ENCODE measurements at regions not wholly inside any gene's neighbourhood (a gene's known extent, or its start where the extent isn't known, plus 50 kb on each side); places are given as distances from the start of the nearest gene placed in this dataset.

DNA sequence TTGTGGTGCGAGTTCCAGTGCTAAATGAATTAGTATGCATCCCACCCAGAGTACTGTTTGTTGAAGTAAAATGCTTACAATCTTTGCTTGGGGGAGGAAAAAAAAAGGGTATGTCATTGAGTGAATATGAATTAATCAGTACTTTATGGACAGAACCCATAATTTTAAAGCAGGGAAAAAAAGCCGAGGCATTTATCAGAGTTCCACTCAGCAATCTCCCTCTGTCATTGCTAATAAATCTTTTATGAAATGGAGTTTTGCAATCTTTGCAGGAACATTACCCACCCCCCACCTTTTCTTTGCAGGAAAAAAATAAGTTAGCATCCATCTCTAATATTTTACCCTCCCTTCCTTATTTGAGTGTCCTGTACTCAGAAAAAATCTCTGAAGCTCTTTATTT lies 127.9 kb upstream of the TMPO start:
- no peak for DNase-seq (ENCODE audit: low spot score)
- TF ChIP-seq, protein P1, sequence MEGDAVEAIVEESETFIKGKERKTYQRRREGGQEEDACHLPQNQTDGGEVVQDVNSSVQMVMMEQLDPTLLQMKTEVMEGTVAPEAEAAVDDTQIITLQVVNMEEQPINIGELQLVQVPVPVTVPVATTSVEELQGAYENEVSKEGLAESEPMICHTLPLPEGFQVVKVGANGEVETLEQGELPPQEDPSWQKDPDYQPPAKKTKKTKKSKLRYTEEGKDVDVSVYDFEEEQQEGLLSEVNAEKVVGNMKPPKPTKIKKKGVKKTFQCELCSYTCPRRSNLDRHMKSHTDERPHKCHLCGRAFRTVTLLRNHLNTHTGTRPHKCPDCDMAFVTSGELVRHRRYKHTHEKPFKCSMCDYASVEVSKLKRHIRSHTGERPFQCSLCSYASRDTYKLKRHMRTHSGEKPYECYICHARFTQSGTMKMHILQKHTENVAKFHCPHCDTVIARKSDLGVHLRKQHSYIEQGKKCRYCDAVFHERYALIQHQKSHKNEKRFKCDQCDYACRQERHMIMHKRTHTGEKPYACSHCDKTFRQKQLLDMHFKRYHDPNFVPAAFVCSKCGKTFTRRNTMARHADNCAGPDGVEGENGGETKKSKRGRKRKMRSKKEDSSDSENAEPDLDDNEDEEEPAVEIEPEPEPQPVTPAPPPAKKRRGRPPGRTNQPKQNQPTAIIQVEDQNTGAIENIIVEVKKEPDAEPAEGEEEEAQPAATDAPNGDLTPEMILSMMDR (IDR thresholded peaks at IDR 0.05; ENCODE audit: extremely low read depth, missing control alignments): no peak

DNA sequence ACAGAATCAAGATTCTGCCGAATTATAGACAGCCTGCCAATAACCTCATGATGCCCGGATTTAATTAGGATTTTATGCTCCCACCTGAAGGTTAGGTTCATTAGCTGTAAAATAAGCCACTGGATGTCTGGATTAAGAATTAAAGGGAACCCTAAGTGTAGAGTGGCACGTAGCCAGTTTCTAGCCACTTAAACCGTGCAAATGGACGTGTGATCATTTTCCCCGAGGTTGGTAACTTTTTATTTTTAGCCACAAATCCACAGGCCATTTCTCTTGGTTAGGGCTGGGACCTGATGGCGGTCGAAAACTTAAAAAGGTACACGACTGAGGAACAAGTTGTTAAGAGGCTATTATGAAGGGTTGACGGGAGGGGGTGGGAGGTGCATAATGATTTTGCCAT lies 127.3 kb upstream of the TMPO start:
- TF ChIP-seq, protein P1 (IDR thresholded peaks at IDR 0.05; ENCODE audit: extremely low read depth, missing control alignments): no peak
- no peak for DNase-seq (ENCODE audit: low spot score)

DNA sequence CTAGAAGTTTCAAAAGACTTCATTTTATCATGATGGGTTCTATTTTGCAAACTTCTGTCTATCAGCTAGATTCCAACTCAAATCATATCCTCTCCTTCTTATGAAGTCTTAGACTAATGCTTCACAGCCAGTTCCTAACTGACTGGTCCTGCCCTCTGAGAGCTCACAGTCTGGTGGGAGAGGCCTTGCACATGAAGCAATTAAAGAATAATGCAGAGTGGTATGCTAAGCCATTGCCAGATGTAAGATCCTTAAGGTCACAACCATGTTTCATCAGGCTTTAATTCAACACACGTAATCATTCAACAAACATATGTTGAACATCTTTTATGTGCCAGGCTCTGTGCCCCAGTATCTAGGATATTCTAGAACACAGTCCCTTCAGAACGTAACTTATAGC lies 125.8 kb upstream of the TMPO start:
- DNase-seq (ENCODE audit: low spot score): no peak
- TF ChIP-seq, protein P1 (IDR thresholded peaks at IDR 0.05; ENCODE audit: extremely low read depth, missing control alignments): no peak

DNA sequence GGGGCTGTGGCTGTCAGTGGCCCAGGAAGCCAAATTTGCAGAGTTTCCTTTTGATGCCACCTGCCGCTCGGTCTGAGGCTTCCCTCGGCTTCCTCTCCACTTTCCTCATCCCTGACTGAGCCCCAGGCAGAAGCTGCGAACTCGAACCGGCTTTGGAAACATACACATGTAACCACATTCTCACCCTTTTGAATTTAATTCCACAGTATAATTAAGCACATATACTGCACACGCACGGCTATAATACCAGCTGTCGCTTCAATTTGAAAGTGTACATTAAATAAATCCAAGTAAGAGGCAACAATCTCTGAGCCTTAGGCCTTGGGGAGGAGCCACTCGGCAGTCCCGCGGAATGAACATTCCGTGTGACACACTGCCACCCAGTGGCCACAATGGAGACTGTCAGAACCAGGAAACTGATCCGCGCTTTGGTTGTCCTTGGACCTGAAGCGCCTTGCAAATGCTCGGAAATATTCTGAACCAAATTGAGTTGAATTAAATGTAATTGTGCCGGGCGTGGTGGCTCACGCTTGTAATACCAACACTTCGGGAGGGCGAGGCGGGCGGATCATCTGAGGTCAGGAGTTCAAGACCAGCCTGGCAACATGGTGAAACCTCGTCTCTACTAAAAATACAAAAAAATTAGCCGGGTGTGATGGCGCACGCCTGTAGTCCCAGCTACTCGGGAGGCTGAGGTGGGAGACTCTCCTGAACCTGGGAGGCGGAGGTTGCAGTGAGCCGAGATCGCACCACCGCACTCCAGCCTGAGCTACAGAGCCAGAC lies 117.9 kb upstream of the TMPO start:
- DNase-seq (ENCODE audit: low spot score): peak; percentile 67
- TF ChIP-seq, protein P1 (IDR thresholded peaks at IDR 0.05; ENCODE audit: extremely low read depth, missing control alignments): peak; percentile 59

DNA sequence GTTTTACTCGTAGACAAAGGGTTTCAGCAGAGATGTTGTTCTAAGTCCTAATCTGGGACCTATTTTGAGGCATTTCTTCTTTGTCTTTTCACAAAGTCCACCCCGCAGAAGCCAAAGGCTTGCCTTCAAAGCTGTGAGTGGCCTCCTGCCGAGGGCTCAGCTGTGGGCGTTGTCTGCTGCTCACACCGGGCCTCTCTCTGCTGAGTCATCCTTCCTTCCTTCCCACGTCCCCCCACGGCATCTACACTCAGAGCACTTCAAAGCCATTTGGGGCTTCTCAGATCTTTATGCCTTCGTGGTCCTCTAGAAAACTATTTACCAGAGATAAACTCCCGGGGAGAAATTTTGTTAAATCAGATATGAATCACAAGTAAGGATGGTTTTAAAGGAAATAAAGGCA lies 115.9 kb upstream of the TMPO start:
- peak; percentile 54 for DNase-seq (ENCODE audit: low spot score)
- TF ChIP-seq, protein P1 (IDR thresholded peaks at IDR 0.05; ENCODE audit: extremely low read depth, missing control alignments): no peak

DNA sequence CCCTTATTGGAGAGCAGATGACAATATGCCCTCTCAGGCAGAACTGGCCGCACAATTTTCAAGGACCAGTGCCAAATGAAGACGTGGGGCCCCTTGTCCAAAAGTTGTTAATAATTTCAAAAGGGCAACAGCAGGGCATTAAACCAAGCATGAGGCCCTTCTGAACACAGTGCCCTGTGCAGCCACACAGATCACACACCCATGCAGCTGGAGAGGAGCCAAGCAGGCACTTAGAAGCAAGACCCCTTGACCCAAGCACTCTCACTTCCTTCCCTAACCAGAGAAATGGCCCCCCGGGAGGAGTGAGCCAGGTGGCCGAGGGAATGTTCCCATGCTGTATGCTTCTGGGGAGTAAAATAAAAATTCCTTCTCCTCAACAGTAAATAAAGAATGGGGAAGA lies 114.0 kb upstream of the TMPO start:
- DNase-seq (ENCODE audit: low spot score): no peak
- TF ChIP-seq, protein P1 (IDR thresholded peaks at IDR 0.05; ENCODE audit: extremely low read depth, missing control alignments): no peak

DNA sequence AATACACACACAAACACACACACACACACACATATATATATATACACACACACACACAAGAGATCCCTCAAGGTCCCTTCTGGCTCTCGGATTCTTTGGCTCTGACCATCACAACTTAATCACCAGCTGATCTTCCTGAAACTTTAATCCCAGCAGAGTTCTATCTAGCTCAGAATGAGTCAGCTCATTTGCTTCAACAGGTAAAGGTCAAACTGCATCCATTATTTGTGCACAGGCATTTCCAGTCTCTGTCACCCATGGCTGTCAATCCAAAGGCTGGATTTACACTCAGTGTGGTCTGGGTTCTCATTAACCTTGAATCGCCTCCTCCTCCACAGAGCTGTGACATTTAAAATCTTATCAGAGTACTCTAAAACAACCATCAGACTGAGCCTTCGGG lies 113.3 kb upstream of the TMPO start:
- TF ChIP-seq, protein P1 (IDR thresholded peaks at IDR 0.05; ENCODE audit: extremely low read depth, missing control alignments): no peak

More for the DNA sequence above, 113.3 kb upstream of the TMPO start:
- no peak for DNase-seq (ENCODE audit: low spot score)
